Adrenal gland (tissue), 9 donors: ENCODE measurements at regions not wholly inside any gene's neighbourhood (a gene's known extent, or its start where the extent isn't known, plus 50 kb on each side); places are given as distances from the start of the nearest gene placed in this dataset.
"Not testable (repeated sequence)": the region's sequence is repeated elsewhere in the genome, so short reads cannot be mapped to it uniquely, and the experiment has no call there.

Experiments used
- DNase-seq, 7 donors: peaks; one replicate each; pipeline ENCODE4 v3.0.0-alpha.2; 2019 to 2020
- H3K27ac ChIP-seq, 5 donors: fragments of 200-600 bp; sonication (generic) in 4 of 5; 1 replicate in 3 of 5; 2 replicates in 2 of 5; pipeline versions ENCODE4 v1.5.1 to v1.8.0; 2016 to 2020; ENCODE audit warnings: mild to moderate bottlenecking in 1 of 5
- H3K27me3 ChIP-seq: fragments of 200-600 bp; 2 replicates; pipeline ENCODE4 v1.8.0; 2021
- H3K36me3 ChIP-seq, 2 donors: fragments of 200-600 bp; replicated peaks in 1 of 2; 1 replicate in 1 of 2; 2 replicates in 1 of 2; pipeline versions ENCODE4 v1.5.1 to v1.8.0; 2018 to 2022
- H3K4me1 ChIP-seq, 2 donors: fragments of 200-600 bp; replicated peaks in 1 of 2; 1 replicate in 1 of 2; 2 replicates in 1 of 2; pipeline versions ENCODE4 v1.5.1 to v1.8.0; 2018 to 2021
- H3K4me3 ChIP-seq, 4 donors: fragments of 200-600 bp; sonication (generic) in 3 of 4; one replicate each; pipeline ENCODE4 v1.5.1; 2016 to 2018
- H3K9me3 ChIP-seq, 3 donors: fragments of 200-600 bp; sonication (generic) in 1 of 3; replicated peaks in 1 of 3; 1 replicate in 2 of 3; 2 replicates in 1 of 3; pipeline versions ENCODE4 v1.5.1 to v1.8.0; 2016 to 2021
- POLR2A ChIP-seq, 2 donors: fragments of 450-650 bp; IDR thresholded peaks; one replicate each; pipeline ENCODE4 v1.6.1; 2017; ENCODE audit warnings: antibody characterized with exemption in 2 of 2, mild to moderate bottlenecking in 2 of 2, moderate library complexity in 1 of 2
- WGBS, 4 donors: extraction: QIAGEN DNeasy Blood & Tissue Kit in 2 of 4; methylation state at CpG; one replicate each; pipeline versions ENCODE4 v1.1.5 to v1.1.7; 2013 to 2017; 5-methylcytosine and 5-hydroxymethylcytosine counted together
- intact Hi-C, 2 donors: fragments of 100-400 bp; cut with DNase I; formaldehyde crosslinking; loops; one replicate each; pipeline versions ENCODE4 v1.14.1 to v1.15.0; 2022 to 2023
- TF ChIP-seq, protein P1 (sequence below), 6 experiments: fragments of 450-650 bp in 4 of 6; fragments of 200-600 bp in 2 of 6; sonication (generic) in 1 of 6; IDR thresholded peaks; 1 replicate in 5 of 6; 2 replicates in 1 of 6; pipeline versions ENCODE4 v1.5.1 to v1.8.0; 2016 to 2021; ENCODE audit warnings: antibody characterized with exemption in 6 of 6, mild to moderate bottlenecking in 2 of 6, moderate library complexity in 1 of 6
- donor health status: healthy with polysubstance abuse.
- donor health status: Bipolar disorder and iron deficiency.
- donor health status: DM: yes; HTN: yes; CAD: no.
- donor health status: DM: no; HTN: no; CAD: no.
- donor health status: DM: no; HTN: no; CAD: no.

DNA sequence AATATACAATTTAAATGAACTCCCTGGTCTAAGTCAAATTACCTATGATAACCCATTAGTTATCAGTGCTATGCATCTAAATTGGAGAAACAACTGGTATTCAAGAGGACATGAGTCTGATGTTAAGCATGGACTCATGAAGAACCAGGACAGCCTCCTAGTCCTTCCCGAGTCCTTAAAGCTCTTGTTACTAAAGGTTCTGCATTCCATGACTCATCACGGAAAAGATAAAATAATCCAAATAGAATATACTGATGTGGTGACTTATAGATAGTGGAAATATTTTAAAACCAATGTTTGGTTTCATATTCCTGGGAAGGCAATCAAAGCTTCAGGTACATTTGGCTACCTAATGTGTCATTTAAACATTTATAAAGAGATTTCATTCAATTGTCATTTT, 117.2 kb upstream of the PMCH start:
- Histone ChIP-seq H3K27me3 (no peaks in the 10 kb centered on the region), H3K4me3 (no peak overlapping the region), H3K36me3 (no peaks in the 10 kb centered on the region), H3K4me1 (no peaks in the 10 kb centered on the region), H3K27ac (no peak overlapping the region), H3K9me3 (no peaks in the 10 kb centered on the region)
- TF ChIP-seq POLR2A (IDR thresholded peaks at IDR 0.05), result no peak
- TF ChIP-seq, protein P1, sequence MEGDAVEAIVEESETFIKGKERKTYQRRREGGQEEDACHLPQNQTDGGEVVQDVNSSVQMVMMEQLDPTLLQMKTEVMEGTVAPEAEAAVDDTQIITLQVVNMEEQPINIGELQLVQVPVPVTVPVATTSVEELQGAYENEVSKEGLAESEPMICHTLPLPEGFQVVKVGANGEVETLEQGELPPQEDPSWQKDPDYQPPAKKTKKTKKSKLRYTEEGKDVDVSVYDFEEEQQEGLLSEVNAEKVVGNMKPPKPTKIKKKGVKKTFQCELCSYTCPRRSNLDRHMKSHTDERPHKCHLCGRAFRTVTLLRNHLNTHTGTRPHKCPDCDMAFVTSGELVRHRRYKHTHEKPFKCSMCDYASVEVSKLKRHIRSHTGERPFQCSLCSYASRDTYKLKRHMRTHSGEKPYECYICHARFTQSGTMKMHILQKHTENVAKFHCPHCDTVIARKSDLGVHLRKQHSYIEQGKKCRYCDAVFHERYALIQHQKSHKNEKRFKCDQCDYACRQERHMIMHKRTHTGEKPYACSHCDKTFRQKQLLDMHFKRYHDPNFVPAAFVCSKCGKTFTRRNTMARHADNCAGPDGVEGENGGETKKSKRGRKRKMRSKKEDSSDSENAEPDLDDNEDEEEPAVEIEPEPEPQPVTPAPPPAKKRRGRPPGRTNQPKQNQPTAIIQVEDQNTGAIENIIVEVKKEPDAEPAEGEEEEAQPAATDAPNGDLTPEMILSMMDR (IDR thresholded peaks at IDR 0.05), result no peak
- DNase-seq, result no peak
- WGBS, 4 donors, result 65 to 81% (median 78%) methylated on average over 2 of the region's 2 CpGs
- intact Hi-C loops, result no loop called here

DNA sequence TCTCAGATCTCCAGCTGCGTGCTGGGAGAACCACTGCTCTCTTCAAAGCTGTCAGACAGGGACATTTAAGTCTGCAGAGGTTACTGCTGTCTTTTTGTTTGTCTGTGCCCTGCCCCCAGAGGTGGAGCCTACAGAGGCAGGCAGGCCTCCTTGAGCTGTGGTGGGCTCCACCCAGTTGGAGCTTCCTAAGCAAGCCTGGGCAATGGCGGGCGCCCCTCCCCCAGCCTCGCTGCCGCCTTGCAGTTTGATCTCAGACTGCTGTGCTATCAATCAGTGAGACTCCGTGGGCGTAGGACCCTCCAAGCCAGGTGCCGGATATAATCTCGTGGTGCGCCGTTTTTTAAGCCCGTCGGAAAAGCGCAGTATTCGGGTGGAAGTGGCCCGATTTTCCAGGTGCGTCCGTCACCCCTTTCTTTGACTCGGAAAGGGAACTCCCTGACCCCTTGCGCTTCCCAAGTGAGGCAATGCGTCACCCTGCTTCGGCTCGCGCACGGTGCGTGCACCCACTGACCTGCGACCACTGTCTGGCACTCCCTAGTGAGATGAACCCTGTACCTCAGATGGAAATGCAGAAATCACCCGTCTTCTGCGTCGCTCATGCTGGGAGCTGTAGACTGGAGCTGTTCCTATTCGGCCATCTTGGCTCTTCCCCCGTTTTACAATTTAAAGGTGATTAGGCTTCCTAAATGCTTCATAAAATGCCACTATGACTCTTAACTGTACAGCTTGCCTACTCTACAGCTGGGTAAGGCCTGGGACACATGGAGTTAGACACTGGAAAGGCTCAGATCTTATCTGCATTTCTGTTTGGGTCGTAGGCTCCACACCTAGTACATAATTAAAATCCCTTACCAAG, 115.7 kb upstream of the PMCH start:
- intact Hi-C loops, H3K36me3 ChIP-seq, H3K4me1 ChIP-seq, H3K27ac ChIP-seq, H3K4me3 ChIP-seq, H3K9me3 ChIP-seq, DNase-seq, H3K27me3 ChIP-seq: not testable (repeated sequence)
- WGBS, 4 donors, result 87 to 93% (median 89%) methylated on average over 24 to 32 of the region's 33 CpGs

DNA sequence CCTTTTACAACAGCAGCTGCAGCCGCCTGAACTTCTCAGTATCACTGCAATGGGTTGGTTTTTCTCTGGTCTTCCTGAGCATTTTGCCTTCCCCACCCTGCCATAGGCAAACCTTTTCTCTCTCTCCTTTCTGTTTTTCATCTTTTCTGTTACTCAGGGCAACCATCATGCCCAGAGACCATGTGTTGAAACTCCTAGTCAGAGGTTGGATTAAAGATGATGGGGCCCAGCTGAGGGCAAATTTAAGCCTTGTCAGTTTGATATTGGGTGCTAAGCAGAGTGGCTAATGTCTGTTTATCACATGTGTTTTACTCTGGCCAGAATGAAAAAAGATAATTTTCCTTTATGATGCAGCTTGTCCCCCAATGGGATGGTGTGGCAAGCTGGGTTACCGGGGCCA, 107.9 kb upstream of the PMCH start:
- Histone ChIP-seq H3K9me3 (no peaks in the 10 kb centered on the region), H3K27ac (no peak overlapping the region), H3K27me3 (no peaks in the 10 kb centered on the region), H3K4me1 (no peaks in the 10 kb centered on the region), H3K36me3 (no peaks in the 10 kb centered on the region), H3K4me3 (no peak overlapping the region)
- intact Hi-C loops, result no loop called here
- 74 to 87% (median 84%) methylated on average over 2 of the region's 2 CpGs for WGBS, 4 donors
- no peak for DNase-seq
- no peak for TF ChIP-seq POLR2A (IDR thresholded peaks at IDR 0.05)
- TF ChIP-seq, protein P1 (IDR thresholded peaks at IDR 0.05), result no peak

DNA sequence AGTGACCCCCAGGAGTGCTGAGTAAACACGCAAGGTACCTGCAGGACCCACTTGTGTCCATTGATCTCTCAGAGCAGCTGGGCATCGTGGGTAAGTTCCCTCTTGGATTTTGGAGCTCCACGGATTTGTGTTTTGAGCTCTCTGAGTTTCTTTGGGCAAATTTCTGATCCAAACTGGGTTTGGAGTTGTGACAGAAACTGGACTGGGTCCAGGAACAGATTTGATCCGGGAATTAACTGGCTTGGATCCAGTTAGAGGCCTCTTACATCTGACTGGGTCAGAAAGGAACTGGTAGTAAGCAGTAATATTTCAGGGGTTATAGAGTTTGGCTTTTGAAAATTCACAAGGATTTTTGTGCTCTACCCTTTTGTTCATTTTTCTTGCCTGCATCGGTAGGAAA, 107.0 kb upstream of the PMCH start:
- H3K27ac ChIP-seq, H3K36me3 ChIP-seq, DNase-seq, H3K27me3 ChIP-seq, intact Hi-C loops, H3K4me1 ChIP-seq, H3K9me3 ChIP-seq, H3K4me3 ChIP-seq: not testable (repeated sequence)
- 69 to 79% (median 77%) methylated on average over 5 of the region's 5 CpGs for WGBS, 4 donors

DNA sequence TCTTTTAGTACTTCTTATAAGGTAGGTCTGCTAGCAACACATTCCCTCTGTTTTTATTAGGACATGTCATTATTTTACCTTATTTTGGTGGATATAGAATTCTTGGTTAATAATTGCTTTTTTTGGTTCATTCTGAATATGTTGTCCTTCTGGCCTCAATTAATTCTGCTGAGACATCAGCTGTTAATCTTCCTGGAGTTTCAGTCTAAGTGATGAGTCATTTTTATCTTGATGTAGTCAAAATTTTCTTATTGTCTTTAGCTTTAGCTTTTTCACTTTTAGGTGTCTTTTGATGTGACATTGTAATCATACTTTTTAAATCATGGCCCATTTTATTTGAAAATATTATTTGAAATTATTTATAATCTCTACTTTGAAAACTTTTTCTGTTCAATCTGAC, 104.9 kb upstream of the PMCH start:
- no peak overlapping the region for H3K27ac ChIP-seq
- no peak for TF ChIP-seq POLR2A (IDR thresholded peaks at IDR 0.05)
- TF ChIP-seq, protein P1 (IDR thresholded peaks at IDR 0.05), result no peak
- H3K9me3 ChIP-seq, result no peaks in the 10 kb centered on the region
- no peaks in the 10 kb centered on the region for H3K27me3 ChIP-seq
- H3K4me3 ChIP-seq, result no peak overlapping the region
- H3K4me1 ChIP-seq, result no peaks in the 10 kb centered on the region
- no peak for DNase-seq
- intact Hi-C loops, result no loop called here
- no peaks in the 10 kb centered on the region for H3K36me3 ChIP-seq
